Mesothelial cell of epicardium (in vitro differentiated cells): ENCODE measurements at regions not wholly inside any gene's neighbourhood (a gene's known extent, or its start where the extent isn't known, plus 50 kb on each side); places are given as distances from the start of the nearest gene placed in this dataset.
"Not testable (repeated sequence)": the region's sequence is repeated elsewhere in the genome, so short reads cannot be mapped to it uniquely, and the experiment has no call there.

ENCODE experiments used
- DNase-seq, 2 experiments: peaks; one replicate each; pipeline ENCODE4 v3.0.0; 2021; ENCODE audit warnings: low spot score in 2 of 2; ENCODE audit not compliant: unreplicated experiment in 2 of 2
- H3K27ac Mint-ChIP-seq: 2 replicates; pipeline ENCODE4 v1.8.0; 2021; ENCODE audit warnings: mixed read lengths
- H3K27me3 Mint-ChIP-seq: 2 replicates; pipeline ENCODE4 v1.8.0; 2021; ENCODE audit warnings: low read depth, mixed read lengths
- H3K36me3 Mint-ChIP-seq: 2 replicates; pipeline ENCODE4 v1.8.0; 2021; ENCODE audit warnings: mixed read lengths
- H3K4me1 Mint-ChIP-seq: 2 replicates; pipeline ENCODE4 v1.8.0; 2021; ENCODE audit warnings: mixed read lengths
- H3K4me3 Mint-ChIP-seq: 2 replicates; pipeline ENCODE4 v1.8.0; 2021; ENCODE audit warnings: mild to moderate bottlenecking, moderate library complexity, mixed read lengths
- H3K9me3 Mint-ChIP-seq: 2 replicates; pipeline ENCODE4 v1.8.0; 2021; ENCODE audit warnings: mixed read lengths
- CTCF ChIP-seq: fragments of 200-600 bp; sonication (generic); IDR thresholded peaks from one replicate; pipeline ENCODE4 v1.5.0; 2021; ENCODE audit warnings: antibody characterized with exemption; ENCODE audit not compliant: unreplicated experiment

GRCh38 chr7:67487316-67487715 is 490.7 kb downstream of the TYW1 start:
- TF ChIP-seq CTCF: no peak
- H3K36me3 Mint-ChIP-seq: peaks cover 2% of the 10 kb centered on the region
- H3K4me1 Mint-ChIP-seq: peaks cover 14% of the 10 kb centered on the region
- H3K27ac Mint-ChIP-seq: no peak overlapping the region
- peaks cover 24% of the 10 kb centered on the region for H3K27me3 Mint-ChIP-seq
- H3K9me3 Mint-ChIP-seq: peaks cover 12% of the 10 kb centered on the region
- no peak overlapping the region for H3K4me3 Mint-ChIP-seq
- DNase-seq: no peak

GRCh38 chr7:67489881-67490280 is 493.2 kb downstream of the TYW1 start:
- no peak overlapping the region for H3K27ac Mint-ChIP-seq
- no peak for TF ChIP-seq CTCF
- DNase-seq: no peak
- H3K4me3 Mint-ChIP-seq: no peak overlapping the region
- peaks cover 5% of the 10 kb centered on the region for H3K4me1 Mint-ChIP-seq
- H3K9me3 Mint-ChIP-seq: peaks cover 18% of the 10 kb centered on the region
- H3K36me3 Mint-ChIP-seq: peaks cover 2% of the 10 kb centered on the region
- H3K27me3 Mint-ChIP-seq: peaks cover 24% of the 10 kb centered on the region

- Mint-ChIP-seq H3K27ac (no peak overlapping the region), H3K9me3 (peaks cover 23% of the 10 kb centered on the region), H3K36me3 (peaks cover 2% of the 10 kb centered on the region), H3K4me1 (peaks cover 9% of the 10 kb centered on the region), H3K27me3 (peaks cover 26% of the 10 kb centered on the region), H3K4me3 (no peak overlapping the region)
- no peak for DNase-seq
- no peak for TF ChIP-seq CTCF
Observed at GRCh38 chr7:67493366-67493765, 496.7 kb downstream of the TYW1 start.

GRCh38 chr7:67496589-67496988 is 500.0 kb downstream of the TYW1 start:
- DNase-seq: no peak
- TF ChIP-seq CTCF: no peak
- no peak overlapping the region for H3K27ac Mint-ChIP-seq
- H3K27me3 Mint-ChIP-seq: peaks cover 18% of the 10 kb centered on the region
- no peak overlapping the region for H3K4me3 Mint-ChIP-seq
- H3K4me1 Mint-ChIP-seq: peaks cover 9% of the 10 kb centered on the region
- peaks cover 19% of the 10 kb centered on the region for H3K9me3 Mint-ChIP-seq
- peaks cover 6% of the 10 kb centered on the region for H3K36me3 Mint-ChIP-seq

- H3K4me1 Mint-ChIP-seq, H3K4me3 Mint-ChIP-seq, DNase-seq, H3K27ac Mint-ChIP-seq, H3K36me3 Mint-ChIP-seq: not testable (repeated sequence)
- Mint-ChIP-seq H3K27me3 (peaks cover 23% of the 10 kb centered on the region), H3K9me3 (peaks cover 11% of the 10 kb centered on the region)
Observed at GRCh38 chr7:67497914-67498313, 501.3 kb downstream of the TYW1 start.

GRCh38 chr7:67502929-67503328 is 506.3 kb downstream of the TYW1 start:
- peaks cover 14% of the 10 kb centered on the region for H3K27me3 Mint-ChIP-seq
- H3K4me1 Mint-ChIP-seq: no peaks in the 10 kb centered on the region
- peaks cover 3% of the 10 kb centered on the region for H3K36me3 Mint-ChIP-seq
- DNase-seq: no peak
- H3K4me3 Mint-ChIP-seq: no peak overlapping the region
- peaks cover 16% of the 10 kb centered on the region for H3K9me3 Mint-ChIP-seq
- no peak for TF ChIP-seq CTCF
- no peak overlapping the region for H3K27ac Mint-ChIP-seq
